WTC11 (cell line): ENCODE measurements at regions not wholly inside any gene's neighbourhood (a gene's known extent, or its start where the extent isn't known, plus 50 kb on each side); places are given as distances from the start of the nearest gene placed in this dataset.

ENCODE experiments used
- ATAC-seq: fragments of 200-7000 bp; cut with Tn5 transposase; 2 replicates; pipeline ENCODE4 v1.10.0; 2021; ENCODE audit warnings: mild to moderate bottlenecking, moderate library complexity
- CTCF ChIA-PET: fragments of 300-600 bp; sonication (Branson Sonifier 250); formaldehyde crosslinking; loops from one replicate; lab custom pipeline; 2021; ENCODE audit warnings: antibody characterized with exemption; lab: Charles Lee
- POLR2A ChIA-PET: fragments of 350-600 bp; sonication (Branson Sonifier 250); formaldehyde crosslinking; loops from one replicate; lab custom pipeline; 2021; ENCODE audit warnings: antibody characterized with exemption; lab: Charles Lee
- DNase-seq: peaks from one replicate; pipeline ENCODE4 v3.0.0; 2021; ENCODE audit warnings: low spot score
- H3K27ac Mint-ChIP-seq: 2 replicates; pipeline ENCODE4 v1.8.0; 2021; ENCODE audit warnings: mixed read lengths
- H3K27me3 Mint-ChIP-seq: 2 replicates; pipeline ENCODE4 v1.8.0; 2021; ENCODE audit warnings: low read depth, mild to moderate bottlenecking, moderate library complexity, mixed read lengths
- H3K36me3 Mint-ChIP-seq: 2 replicates; pipeline ENCODE4 v1.8.0; 2021; ENCODE audit warnings: mixed read lengths
- H3K4me1 Mint-ChIP-seq: 2 replicates; pipeline ENCODE4 v1.8.0; 2022; ENCODE audit warnings: mixed read lengths
- H3K4me3 Mint-ChIP-seq: 2 replicates; pipeline ENCODE4 v1.8.0; 2021; ENCODE audit warnings: mild to moderate bottlenecking, moderate library complexity, mixed read lengths
- H3K9me3 Mint-ChIP-seq: 2 replicates; pipeline ENCODE4 v1.8.0; 2021; ENCODE audit warnings: mixed read lengths
- AFF4 ChIP-seq: sonication (generic); formaldehyde crosslinking; IDR thresholded peaks from 2 replicates; pipeline ENCODE4 v1.8.1; 2023; ENCODE audit warnings: mild to moderate bottlenecking, missing genetic modification reagents, borderline replicate concordance
- CBFB ChIP-seq: sonication (generic); formaldehyde crosslinking; IDR thresholded peaks from 2 replicates; pipeline ENCODE4 v1.8.1; 2022; ENCODE audit warnings: mild to moderate bottlenecking, low read depth, missing genetic modification reagents
- CREB1 ChIP-seq: sonication (generic); formaldehyde crosslinking; IDR thresholded peaks from 2 replicates; pipeline ENCODE4 v1.8.0; 2023; ENCODE audit warnings: mild to moderate bottlenecking, missing genetic modification reagents
- CTCF ChIP-seq: fragments of 200-600 bp; IDR thresholded peaks from 2 replicates; pipeline ENCODE4 v1.8.0; 2022; ENCODE audit warnings: antibody characterized with exemption
- EMX1 ChIP-seq: fragments of 250-450 bp; sonication (Bioruptor Pico); IDR thresholded peaks from 2 replicates; pipeline ENCODE4 v1.8.0; 2021; ENCODE audit warnings: mild to moderate bottlenecking
- ESRRA ChIP-seq: sonication (generic); formaldehyde crosslinking; IDR thresholded peaks from 2 replicates; pipeline ENCODE4 v1.8.1; 2022; ENCODE audit warnings: mild to moderate bottlenecking, missing genetic modification reagents, borderline replicate concordance
- FOXK1 ChIP-seq: sonication (generic); formaldehyde crosslinking; IDR thresholded peaks from 2 replicates; pipeline ENCODE4 v1.8.0; 2022; ENCODE audit warnings: mild to moderate bottlenecking, moderate library complexity, missing genetic modification reagents
- GTF2I ChIP-seq: fragments of 250-450 bp; sonication (Bioruptor Pico); conservative IDR thresholded peaks from 2 replicates; pipeline ENCODE4 v1.4.0; 2021; ENCODE audit warnings: mild to moderate bottlenecking
- HMGA2 ChIP-seq: fragments of 250-450 bp; sonication (Bioruptor Pico); IDR thresholded peaks from 2 replicates; pipeline ENCODE4 v1.4.0; 2021; ENCODE audit warnings: mild to moderate bottlenecking, moderate library complexity
- JAZF1 ChIP-seq: fragments of 250-450 bp; sonication (Bioruptor Pico); IDR thresholded peaks from 2 replicates; pipeline ENCODE4 v1.9.0; 2021; ENCODE audit warnings: moderate library complexity, mild to moderate bottlenecking, inconsistent platforms
- NFYB ChIP-seq: sonication (generic); formaldehyde crosslinking; conservative IDR thresholded peaks from 2 replicates; pipeline ENCODE4 v1.8.0; 2022; ENCODE audit warnings: low read depth, missing genetic modification reagents
- NR1H2 ChIP-seq: sonication (generic); formaldehyde crosslinking; IDR thresholded peaks from 2 replicates; pipeline ENCODE4 v1.9.0; 2021; ENCODE audit warnings: mild to moderate bottlenecking, moderate library complexity, missing genetic modification reagents
- PRRX2 ChIP-seq: fragments of 250-450 bp; sonication (Bioruptor Pico); IDR thresholded peaks from 2 replicates; pipeline ENCODE4 v1.8.0; 2021; ENCODE audit warnings: mild to moderate bottlenecking
- SMAD3 ChIP-seq: sonication (generic); formaldehyde crosslinking; IDR thresholded peaks from 2 replicates; pipeline ENCODE4 v1.8.0; 2022; ENCODE audit warnings: missing genetic modification reagents, mild to moderate bottlenecking, borderline replicate concordance
- STAT6 ChIP-seq: sonication (generic); formaldehyde crosslinking; conservative IDR thresholded peaks from 2 replicates; pipeline ENCODE4 v1.8.1; 2023; ENCODE audit warnings: mild to moderate bottlenecking, low read depth, missing genetic modification reagents, moderate library complexity
- ZNF219 ChIP-seq: sonication (generic); formaldehyde crosslinking; IDR thresholded peaks from 2 replicates; pipeline ENCODE4 v1.8.0; 2023; ENCODE audit warnings: missing genetic modification reagents, mild to moderate bottlenecking, borderline replicate concordance
- ZNF317 ChIP-seq: sonication (generic); formaldehyde crosslinking; IDR thresholded peaks from 2 replicates; pipeline ENCODE4 v1.8.1; 2023; ENCODE audit warnings: low read depth, mild to moderate bottlenecking, moderate library complexity, missing genetic modification reagents, borderline replicate concordance
- ZNF671 ChIP-seq: fragments of 250-450 bp; sonication (Bioruptor Pico); IDR thresholded peaks from 2 replicates; pipeline ENCODE4 v1.8.0; 2021; ENCODE audit warnings: mild to moderate bottlenecking
- TF ChIP-seq, protein P1 (sequence below): sonication (generic); formaldehyde crosslinking; IDR thresholded peaks from 2 replicates; pipeline ENCODE4 v1.8.1; 2023; ENCODE audit warnings: mild to moderate bottlenecking, missing genetic modification reagents, moderate library complexity
- TF ChIP-seq, protein P2 (sequence below): sonication (generic); formaldehyde crosslinking; IDR thresholded peaks from 2 replicates; pipeline ENCODE4 v1.8.0; 2022; ENCODE audit warnings: mild to moderate bottlenecking, missing genetic modification reagents
- TF ChIP-seq, protein P3 (sequence below): fragments of 250-450 bp; sonication (Bioruptor Pico); IDR thresholded peaks from 2 replicates; pipeline ENCODE4 v1.9.0; 2021; ENCODE audit warnings: mild to moderate bottlenecking
- TF ChIP-seq, protein P4 (sequence below): sonication (generic); formaldehyde crosslinking; IDR thresholded peaks from 2 replicates; pipeline ENCODE4 v1.8.1; 2023; ENCODE audit warnings: mild to moderate bottlenecking, moderate library complexity, missing genetic modification reagents

GRCh38 chr4:18754180-18754579 is 732.6 kb upstream of the LCORL start:
- ChIA-PET POLR2A (no interaction called here), CTCF (no interaction called here)
- DNase-seq (no peak), ATAC-seq (peak; percentile 80)
- no peaks in the 10 kb centered on the region for H3K36me3 Mint-ChIP-seq
- TF ChIP-seq CREB1 (CRISPR knock-in tag) = no peak
- TF ChIP-seq HMGA2 (CRISPR knock-in tag) = no peak
- TF ChIP-seq, protein P1, sequence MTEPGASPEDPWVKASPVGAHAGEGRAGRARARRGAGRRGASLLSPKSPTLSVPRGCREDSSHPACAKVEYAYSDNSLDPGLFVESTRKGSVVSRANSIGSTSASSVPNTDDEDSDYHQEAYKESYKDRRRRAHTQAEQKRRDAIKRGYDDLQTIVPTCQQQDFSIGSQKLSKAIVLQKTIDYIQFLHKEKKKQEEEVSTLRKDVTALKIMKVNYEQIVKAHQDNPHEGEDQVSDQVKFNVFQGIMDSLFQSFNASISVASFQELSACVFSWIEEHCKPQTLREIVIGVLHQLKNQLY = no peak
- no peak overlapping the region for H3K4me3 Mint-ChIP-seq
- H3K27me3 Mint-ChIP-seq = no peaks in the 10 kb centered on the region
- H3K9me3 Mint-ChIP-seq = peaks cover 17% of the 10 kb centered on the region
- H3K27ac Mint-ChIP-seq = 0 out of 2 replicates have a peak overlapping the region, but pooled peaks have one; percentile 8
- H3K4me1 Mint-ChIP-seq = peaks cover 12% of the 10 kb centered on the region

DNA sequence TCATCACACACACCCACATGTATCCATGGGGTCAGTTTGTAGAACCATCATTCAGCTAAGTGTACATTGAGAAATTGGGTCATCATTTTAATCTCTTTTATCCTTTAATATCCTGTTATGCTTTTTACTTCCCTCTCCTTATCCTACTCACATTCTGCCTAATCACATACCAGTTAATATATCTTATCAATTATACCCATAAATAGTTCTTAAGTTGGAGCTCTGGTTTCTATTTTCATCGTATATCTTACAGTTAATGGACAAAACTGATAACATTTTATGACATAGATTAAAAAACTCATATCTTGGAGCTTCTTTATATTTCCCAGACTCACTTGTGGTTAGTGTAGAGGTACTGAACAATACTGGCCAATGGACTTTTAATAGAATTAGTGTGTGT is 729.5 kb upstream of the LCORL start:
- TF ChIP-seq PRRX2 (CRISPR knock-in tag) = no peak
- TF ChIP-seq, protein P2, sequence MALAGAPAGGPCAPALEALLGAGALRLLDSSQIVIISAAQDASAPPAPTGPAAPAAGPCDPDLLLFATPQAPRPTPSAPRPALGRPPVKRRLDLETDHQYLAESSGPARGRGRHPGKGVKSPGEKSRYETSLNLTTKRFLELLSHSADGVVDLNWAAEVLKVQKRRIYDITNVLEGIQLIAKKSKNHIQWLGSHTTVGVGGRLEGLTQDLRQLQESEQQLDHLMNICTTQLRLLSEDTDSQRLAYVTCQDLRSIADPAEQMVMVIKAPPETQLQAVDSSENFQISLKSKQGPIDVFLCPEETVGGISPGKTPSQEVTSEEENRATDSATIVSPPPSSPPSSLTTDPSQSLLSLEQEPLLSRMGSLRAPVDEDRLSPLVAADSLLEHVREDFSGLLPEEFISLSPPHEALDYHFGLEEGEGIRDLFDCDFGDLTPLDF (CRISPR knock-in tag) = no peak
- TF ChIP-seq FOXK1 = no peak
- no peak for TF ChIP-seq CBFB (CRISPR knock-in tag)
- TF ChIP-seq, protein P3, sequence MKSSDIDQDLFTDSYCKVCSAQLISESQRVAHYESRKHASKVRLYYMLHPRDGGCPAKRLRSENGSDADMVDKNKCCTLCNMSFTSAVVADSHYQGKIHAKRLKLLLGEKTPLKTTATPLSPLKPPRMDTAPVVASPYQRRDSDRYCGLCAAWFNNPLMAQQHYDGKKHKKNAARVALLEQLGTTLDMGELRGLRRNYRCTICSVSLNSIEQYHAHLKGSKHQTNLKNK = no peak
- no peak for TF ChIP-seq GTF2I (CRISPR knock-in tag)
- TF ChIP-seq EMX1 (CRISPR knock-in tag) = no peak
- TF ChIP-seq ZNF219 (CRISPR knock-in tag) = no peak
- TF ChIP-seq NR1H2 (CRISPR knock-in tag) = no peak
- TF ChIP-seq ZNF671 = no peak
- no peak for TF ChIP-seq JAZF1
- TF ChIP-seq STAT6 (CRISPR knock-in tag) = no peak
- ATAC-seq (no peak), DNase-seq (no peak)
- Mint-ChIP-seq H3K4me3 (no peak overlapping the region), H3K9me3 (peaks cover 25% of the 10 kb centered on the region), H3K4me1 (peaks cover 12% of the 10 kb centered on the region), H3K27ac (no peak overlapping the region), H3K27me3 (no peaks in the 10 kb centered on the region), H3K36me3 (peaks cover 4% of the 10 kb centered on the region)
- ChIA-PET POLR2A (no interaction called here), CTCF (no interaction called here)

- ATAC-seq (no peak), DNase-seq (no peak)
- no peak overlapping the region for H3K27ac Mint-ChIP-seq
- H3K4me1 Mint-ChIP-seq = peaks cover 4% of the 10 kb centered on the region
- H3K36me3 Mint-ChIP-seq = peaks cover 4% of the 10 kb centered on the region
- no peaks in the 10 kb centered on the region for H3K27me3 Mint-ChIP-seq
- POLR2A ChIA-PET = no interaction called here
- H3K4me3 Mint-ChIP-seq = no peak overlapping the region
- peaks cover 29% of the 10 kb centered on the region for H3K9me3 Mint-ChIP-seq
- CTCF ChIA-PET = no interaction called here
- TF ChIP-seq CTCF (no peak), ESRRA (CRISPR knock-in tag) (no peak), NFYB (CRISPR knock-in tag) (no peak), AFF4 (CRISPR knock-in tag) (no peak), ZNF317 (CRISPR knock-in tag) (no peak), CBFB (CRISPR knock-in tag) (no peak), SMAD3 (CRISPR knock-in tag) (no peak)
- TF ChIP-seq, protein P4, sequence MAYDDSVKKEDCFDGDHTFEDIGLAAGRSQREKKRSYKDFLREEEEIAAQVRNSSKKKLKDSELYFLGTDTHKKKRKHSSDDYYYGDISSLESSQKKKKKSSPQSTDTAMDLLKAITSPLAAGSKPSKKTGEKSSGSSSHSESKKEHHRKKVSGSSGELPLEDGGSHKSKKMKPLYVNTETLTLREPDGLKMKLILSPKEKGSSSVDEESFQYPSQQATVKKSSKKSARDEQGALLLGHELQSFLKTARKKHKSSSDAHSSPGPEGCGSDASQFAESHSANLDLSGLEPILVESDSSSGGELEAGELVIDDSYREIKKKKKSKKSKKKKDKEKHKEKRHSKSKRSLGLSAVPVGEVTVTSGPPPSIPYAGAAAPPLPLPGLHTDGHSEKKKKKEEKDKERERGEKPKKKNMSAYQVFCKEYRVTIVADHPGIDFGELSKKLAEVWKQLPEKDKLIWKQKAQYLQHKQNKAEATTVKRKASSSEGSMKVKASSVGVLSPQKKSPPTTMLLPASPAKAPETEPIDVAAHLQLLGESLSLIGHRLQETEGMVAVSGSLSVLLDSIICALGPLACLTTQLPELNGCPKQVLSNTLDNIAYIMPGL = no peak
Measured at GRCh38 chr4:18749391-18749790, 727.8 kb upstream of the LCORL start.
